Osteoblast (primary cell): ENCODE measurements at regions not wholly inside any gene's neighbourhood (a gene's known extent, or its start where the extent isn't known, plus 50 kb on each side); places are given as distances from the start of the nearest gene placed in this dataset.
"Not testable (repeated sequence)": the region's sequence is repeated elsewhere in the genome, so short reads cannot be mapped to it uniquely, and the experiment has no call there.

Experiments
- DNase-seq: peaks from one replicate; pipeline ENCODE4 v3.0.0; 2011; ENCODE audit warnings: low spot score, mixed read lengths; ENCODE audit not compliant: insufficient read length; ENCODE audit errors: missing footprints
- H2AFZ ChIP-seq: 2 replicates; pipeline ENCODE4 v1.6.0; 2011; ENCODE audit warnings: mild to moderate bottlenecking, low read length
- H3K27ac ChIP-seq: 2 replicates; pipeline ENCODE4 v1.5.1; 2011; ENCODE audit warnings: mild to moderate bottlenecking, low read depth, low read length, moderate library complexity
- H3K27me3 ChIP-seq: 2 replicates; pipeline ENCODE4 v1.6.0; 2012; ENCODE audit warnings: mild to moderate bottlenecking, control low read depth, inconsistent platforms, low read length, moderate library complexity; ENCODE audit not compliant: insufficient read depth
- H3K36me3 ChIP-seq: 2 replicates; pipeline ENCODE4 v1.5.1; 2011; ENCODE audit warnings: mild to moderate bottlenecking, low read length, control low read depth, moderate library complexity; ENCODE audit not compliant: insufficient read depth
- H3K4me1 ChIP-seq: 2 replicates; pipeline ENCODE4 v1.5.1; 2011; ENCODE audit warnings: mild to moderate bottlenecking, low read length, control low read depth, moderate library complexity; ENCODE audit not compliant: insufficient read depth
- H3K4me2 ChIP-seq: 2 replicates; pipeline ENCODE4 v1.6.0; 2011; ENCODE audit warnings: mild to moderate bottlenecking, low read length; ENCODE audit not compliant: insufficient read depth
- H3K4me3 ChIP-seq: fragments of 200-600 bp; sonication (generic); 3 replicates; pipeline ENCODE4 v1.5.1; 2012; ENCODE audit warnings: mild to moderate bottlenecking, low read length, inconsistent platforms; ENCODE audit not compliant: insufficient read depth
- H3K79me2 ChIP-seq: 2 replicates; pipeline ENCODE4 v1.6.0; 2012; ENCODE audit warnings: mild to moderate bottlenecking, low read length, control low read depth, inconsistent platforms; ENCODE audit not compliant: insufficient read depth
- H3K9me3 ChIP-seq: 2 replicates; pipeline ENCODE4 v1.5.1; 2011; ENCODE audit warnings: low read depth, low read length, control low read depth
- H4K20me1 ChIP-seq: 2 replicates; pipeline ENCODE4 v1.6.0; 2012; ENCODE audit warnings: mild to moderate bottlenecking, low read length, control low read depth; ENCODE audit not compliant: insufficient read depth
- TF ChIP-seq, protein P1 (sequence below): IDR thresholded peaks from 2 replicates; pipeline ENCODE4 v1.5.1; 2011; ENCODE audit warnings: mild to moderate bottlenecking, low read depth, low read length, moderate library complexity; ENCODE audit errors: extremely low read depth

DNA sequence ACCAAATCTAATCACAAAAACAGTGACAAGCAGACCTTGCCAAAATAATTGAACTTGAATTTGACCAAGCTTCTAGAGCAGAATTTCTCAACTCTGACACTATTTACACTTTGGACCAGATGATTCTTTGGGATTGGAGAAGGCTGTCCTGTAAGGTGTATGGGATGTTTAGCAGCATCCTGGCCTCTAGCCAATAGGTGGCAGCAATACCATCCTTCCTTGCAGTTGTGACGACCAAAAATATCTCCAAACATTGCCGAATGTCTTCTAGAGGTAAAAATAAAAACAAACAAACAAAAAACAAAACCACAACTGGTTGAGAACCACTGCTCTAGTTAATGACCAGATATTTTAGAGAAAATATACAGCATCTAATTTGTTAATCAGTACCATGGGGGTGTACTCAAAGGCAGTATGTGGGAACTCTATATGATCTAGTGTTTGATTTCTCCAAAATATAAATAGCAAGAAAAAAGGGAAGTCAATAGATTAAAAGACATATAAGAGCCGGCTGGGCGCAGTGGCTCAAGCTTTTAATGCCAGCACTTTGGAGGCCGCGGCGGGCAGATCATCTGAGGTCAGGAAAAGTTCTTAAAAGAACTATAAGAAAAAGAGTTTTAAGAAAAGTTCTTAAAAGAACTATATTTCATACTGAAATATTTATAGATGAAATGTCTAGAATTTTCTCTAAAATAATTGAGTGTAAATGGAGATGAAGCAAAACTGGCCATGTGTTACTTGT lies 60.9 kb upstream of the ZNF527 start:
- no peak overlapping the region for H2AFZ ChIP-seq
- H3K4me2 ChIP-seq = no peak overlapping the region
- peaks cover 3% of the 10 kb centered on the region for H3K4me1 ChIP-seq
- H3K27ac ChIP-seq = no peak overlapping the region
- H3K36me3 ChIP-seq = no peaks in the 10 kb centered on the region
- H4K20me1 ChIP-seq = no peaks in the 10 kb centered on the region
- H3K9me3 ChIP-seq = no peaks in the 10 kb centered on the region
- peak; percentile 3 for DNase-seq
- TF ChIP-seq, protein P1, sequence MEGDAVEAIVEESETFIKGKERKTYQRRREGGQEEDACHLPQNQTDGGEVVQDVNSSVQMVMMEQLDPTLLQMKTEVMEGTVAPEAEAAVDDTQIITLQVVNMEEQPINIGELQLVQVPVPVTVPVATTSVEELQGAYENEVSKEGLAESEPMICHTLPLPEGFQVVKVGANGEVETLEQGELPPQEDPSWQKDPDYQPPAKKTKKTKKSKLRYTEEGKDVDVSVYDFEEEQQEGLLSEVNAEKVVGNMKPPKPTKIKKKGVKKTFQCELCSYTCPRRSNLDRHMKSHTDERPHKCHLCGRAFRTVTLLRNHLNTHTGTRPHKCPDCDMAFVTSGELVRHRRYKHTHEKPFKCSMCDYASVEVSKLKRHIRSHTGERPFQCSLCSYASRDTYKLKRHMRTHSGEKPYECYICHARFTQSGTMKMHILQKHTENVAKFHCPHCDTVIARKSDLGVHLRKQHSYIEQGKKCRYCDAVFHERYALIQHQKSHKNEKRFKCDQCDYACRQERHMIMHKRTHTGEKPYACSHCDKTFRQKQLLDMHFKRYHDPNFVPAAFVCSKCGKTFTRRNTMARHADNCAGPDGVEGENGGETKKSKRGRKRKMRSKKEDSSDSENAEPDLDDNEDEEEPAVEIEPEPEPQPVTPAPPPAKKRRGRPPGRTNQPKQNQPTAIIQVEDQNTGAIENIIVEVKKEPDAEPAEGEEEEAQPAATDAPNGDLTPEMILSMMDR = no peak
- no peaks in the 10 kb centered on the region for H3K27me3 ChIP-seq
- H3K4me3 ChIP-seq = no peak overlapping the region
- no peaks in the 10 kb centered on the region for H3K79me2 ChIP-seq

DNA sequence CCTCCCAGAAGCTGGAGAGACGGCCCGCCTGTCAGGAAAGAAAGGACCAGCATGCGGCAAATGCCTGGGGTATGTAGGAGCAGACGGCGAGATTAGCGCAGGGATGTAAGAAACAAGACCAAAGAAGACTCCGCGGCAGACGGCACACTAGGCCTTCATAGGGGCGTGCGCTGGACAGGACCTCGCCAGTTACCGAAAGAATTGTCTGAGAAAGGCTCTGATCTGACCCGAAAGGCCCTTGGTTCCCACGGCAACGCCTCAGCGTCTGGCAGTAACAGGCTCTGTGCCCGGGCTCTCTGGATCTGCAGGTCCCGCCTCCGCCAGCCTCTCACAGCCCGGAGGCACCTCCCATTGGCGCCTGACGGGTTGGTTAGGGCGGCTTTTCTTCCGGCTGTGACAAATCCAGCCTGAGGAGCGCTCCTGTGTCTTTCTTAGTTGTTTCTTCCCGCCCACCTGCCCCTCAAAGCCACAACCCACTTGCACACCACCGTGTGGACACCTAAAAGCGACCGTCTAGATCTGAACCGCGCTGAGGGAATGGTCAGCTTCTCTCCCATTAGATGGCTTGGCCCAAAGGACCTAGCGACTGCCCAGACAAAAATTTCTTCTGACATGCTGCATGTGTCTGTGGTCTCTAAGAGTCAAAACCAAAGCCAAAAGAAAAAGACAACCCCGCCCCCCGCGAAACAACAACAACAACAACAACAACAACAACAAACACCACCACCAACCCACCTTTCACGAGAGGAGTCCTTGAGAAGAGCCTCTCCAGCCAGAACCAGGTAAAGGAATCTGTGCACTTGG lies 58.2 kb upstream of the ZNF527 start:
- H2AFZ ChIP-seq = peak overlapping the region; percentile 93
- H3K36me3 ChIP-seq, H4K20me1 ChIP-seq, H3K27ac ChIP-seq, H3K79me2 ChIP-seq, H3K27me3 ChIP-seq, H3K4me1 ChIP-seq, H3K9me3 ChIP-seq: not testable (repeated sequence)
- peak overlapping the region; percentile 67 for H3K4me3 ChIP-seq
- H3K4me2 ChIP-seq = peak overlapping the region; percentile 82
- DNase-seq = peak; percentile 18

DNA sequence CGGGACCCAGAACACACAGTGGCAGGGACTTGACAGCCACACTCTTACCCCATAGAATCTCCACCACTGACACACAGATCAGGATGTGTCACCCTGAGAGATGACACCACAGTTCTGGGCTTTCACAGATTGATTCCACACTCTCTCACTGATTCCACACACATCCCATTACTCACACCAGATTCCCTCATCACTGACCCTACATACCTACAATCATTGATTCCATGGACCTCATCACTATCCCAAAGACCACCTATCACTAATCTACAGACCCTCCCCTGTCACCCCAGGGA lies 57.6 kb upstream of the ZNF527 start:
- Histone ChIP-seq H4K20me1 (no peaks in the 10 kb centered on the region), H3K4me2 (peak overlapping the region; percentile 82), H3K27me3 (no peaks in the 10 kb centered on the region), H3K9me3 (no peaks in the 10 kb centered on the region), H2AFZ (peak overlapping the region; percentile 93), H3K36me3 (no peaks in the 10 kb centered on the region), H3K4me3 (peak overlapping the region; percentile 67), H3K4me1 (peaks cover 3% of the 10 kb centered on the region), H3K27ac (no peak overlapping the region), H3K79me2 (peaks cover 5% of the 10 kb centered on the region)
- peak; percentile 6 for DNase-seq
- TF ChIP-seq, protein P1 = no peak

DNA sequence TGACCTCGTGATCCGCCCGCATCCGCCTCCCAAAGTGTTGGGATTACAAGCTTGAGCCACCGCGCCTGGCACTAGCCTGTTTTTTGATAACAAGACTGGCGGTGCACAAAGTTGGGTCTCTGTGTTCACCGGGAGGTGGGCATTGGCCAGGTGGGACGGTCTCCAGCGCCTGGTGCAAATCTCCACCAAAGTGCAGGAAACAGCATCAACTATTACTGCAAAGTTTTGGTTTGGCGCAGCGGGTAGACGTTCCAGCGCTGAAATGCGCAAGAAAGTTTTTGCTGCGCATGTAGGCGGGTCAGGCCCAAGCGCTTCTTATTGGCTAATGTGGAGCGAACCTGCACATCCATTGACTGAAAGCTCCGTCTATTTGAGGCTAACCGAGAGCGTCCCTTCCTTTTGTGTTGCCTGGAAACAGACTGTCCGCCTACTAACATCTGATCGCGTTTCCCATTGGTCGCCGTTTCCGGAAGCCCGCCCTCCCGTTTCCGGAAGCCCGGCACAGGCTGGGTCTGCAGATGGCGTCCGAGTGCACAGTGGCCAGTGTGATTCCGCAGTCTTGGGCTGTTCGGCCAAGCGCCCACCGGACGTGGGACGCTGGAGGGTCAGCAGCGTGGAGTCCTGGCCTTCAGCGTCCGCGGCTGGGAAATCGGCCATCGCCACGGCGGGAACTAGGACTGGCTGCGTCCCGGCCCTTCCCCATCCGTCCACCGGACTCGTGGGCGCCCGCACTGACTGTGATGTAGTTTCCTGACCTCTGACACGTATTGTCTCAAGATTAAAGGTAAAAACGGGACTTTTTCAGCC lies 53.3 kb upstream of the ZNF527 start:
- H3K4me1 ChIP-seq = peaks cover 3% of the 10 kb centered on the region
- no peaks in the 10 kb centered on the region for H3K9me3 ChIP-seq
- H3K27me3 ChIP-seq = no peaks in the 10 kb centered on the region
- H3K36me3 ChIP-seq = peaks cover 3% of the 10 kb centered on the region
- peak overlapping the region; percentile 98 for H2AFZ ChIP-seq
- H3K27ac ChIP-seq = peak overlapping the region; percentile 90
- no peaks in the 10 kb centered on the region for H4K20me1 ChIP-seq
- peak overlapping the region; percentile 95 for H3K4me3 ChIP-seq
- peaks cover 48% of the 10 kb centered on the region for H3K79me2 ChIP-seq
- peak; percentile 94 for DNase-seq
- H3K4me2 ChIP-seq = peak overlapping the region; percentile 84
- TF ChIP-seq, protein P1 = peak; percentile 37

DNA sequence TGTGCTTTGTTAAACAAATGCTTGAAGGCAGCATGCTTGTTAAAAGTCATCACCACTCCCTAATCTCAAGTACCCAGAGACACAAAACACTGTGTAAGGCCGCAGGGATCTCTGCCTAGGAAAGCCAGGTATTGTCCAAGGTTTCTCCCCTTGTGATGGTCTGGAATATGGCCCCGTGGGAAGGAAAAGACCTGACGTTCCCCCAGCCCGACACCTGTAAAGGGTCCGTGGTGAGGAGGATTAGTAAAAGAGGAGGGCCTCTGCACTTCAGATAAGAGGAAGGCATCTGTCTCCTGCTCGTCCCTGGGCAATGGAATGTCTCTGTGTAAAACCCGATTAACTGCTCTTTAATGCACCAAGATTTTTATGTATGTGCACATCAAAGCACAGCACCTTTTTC lies 49.9 kb upstream of the ZNF527 start:
- not testable (repeated sequence) for H3K4me3 ChIP-seq, H3K4me1 ChIP-seq, H3K27ac ChIP-seq, DNase-seq, H4K20me1 ChIP-seq, H3K27me3 ChIP-seq, H3K9me3 ChIP-seq, H3K4me2 ChIP-seq, H2AFZ ChIP-seq
- peaks cover 15% of the 10 kb centered on the region for H3K36me3 ChIP-seq
- H3K79me2 ChIP-seq = peaks cover 55% of the 10 kb centered on the region
